GM19025 (cell line): ENCODE measurements at regions not wholly inside any gene's neighbourhood (a gene's known extent, or its start where the extent isn't known, plus 50 kb on each side); places are given as distances from the start of the nearest gene placed in this dataset.

Source experiments
- ATAC-seq: cut with Tn5 transposase; IDR thresholded peaks from one replicate; pipeline ENCODE4 v1.9.1; 2021; ENCODE audit warnings: mild to moderate bottlenecking, low read depth, moderate library complexity; ENCODE audit not compliant: unreplicated experiment

DNA sequence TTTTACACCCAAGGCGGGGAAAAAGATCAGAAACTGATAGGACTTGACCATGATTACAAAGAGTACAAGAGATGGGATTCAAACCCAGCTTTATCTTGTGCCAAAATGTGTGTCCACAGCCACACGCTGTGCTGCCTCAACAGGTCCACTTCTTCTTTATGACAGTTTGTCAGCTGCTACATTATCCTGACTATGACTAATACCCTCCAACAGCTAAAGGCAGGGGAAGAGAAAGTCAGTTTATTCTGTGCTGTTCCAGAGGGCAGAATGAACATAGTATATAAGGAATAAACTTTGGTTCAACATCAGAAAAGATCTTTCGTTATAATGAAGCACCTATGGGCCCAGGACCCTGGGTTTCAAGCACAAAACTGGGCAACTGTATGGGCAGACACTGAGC is 668.2 kb upstream of the TENM4 start:
- no peak for ATAC-seq

DNA sequence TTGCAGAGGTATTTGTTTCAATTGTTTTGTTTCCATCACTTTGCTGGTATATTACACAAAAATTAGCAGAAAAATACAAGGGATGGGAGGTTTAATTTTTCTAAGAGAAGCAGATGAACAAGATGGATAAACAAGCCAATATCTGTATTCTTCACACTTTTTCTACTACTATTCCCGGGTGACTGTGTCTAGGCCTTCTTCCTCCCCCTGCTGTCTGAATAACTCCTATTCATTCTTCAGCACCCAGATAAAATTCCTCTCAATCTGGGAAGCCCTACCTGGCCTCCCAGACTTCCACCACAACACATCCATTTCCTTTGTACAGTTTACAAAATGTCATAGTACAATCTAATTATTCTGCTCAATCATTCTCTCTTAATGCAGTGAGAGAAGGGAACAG is 666.6 kb upstream of the TENM4 start:
- ATAC-seq = no peak

DNA sequence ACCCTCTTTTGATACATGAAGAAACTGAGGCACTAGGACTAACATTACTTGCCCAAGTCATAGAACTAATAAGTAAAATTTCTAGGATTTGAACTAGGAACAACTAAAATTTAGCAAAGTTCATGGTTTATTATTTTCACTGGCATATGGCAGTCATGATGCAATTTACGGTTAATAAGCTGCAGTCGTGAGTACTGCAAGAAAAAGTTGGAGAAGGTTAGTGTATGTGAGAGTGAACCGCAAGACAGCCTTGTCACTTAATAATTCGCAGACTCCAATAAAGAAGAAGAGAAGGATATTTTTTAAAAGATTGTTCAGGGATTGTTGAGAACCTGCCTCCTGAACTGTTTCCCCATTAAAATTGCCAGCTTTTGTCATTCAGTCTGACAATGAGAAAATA is 663.4 kb upstream of the TENM4 start:
- no peak for ATAC-seq

DNA sequence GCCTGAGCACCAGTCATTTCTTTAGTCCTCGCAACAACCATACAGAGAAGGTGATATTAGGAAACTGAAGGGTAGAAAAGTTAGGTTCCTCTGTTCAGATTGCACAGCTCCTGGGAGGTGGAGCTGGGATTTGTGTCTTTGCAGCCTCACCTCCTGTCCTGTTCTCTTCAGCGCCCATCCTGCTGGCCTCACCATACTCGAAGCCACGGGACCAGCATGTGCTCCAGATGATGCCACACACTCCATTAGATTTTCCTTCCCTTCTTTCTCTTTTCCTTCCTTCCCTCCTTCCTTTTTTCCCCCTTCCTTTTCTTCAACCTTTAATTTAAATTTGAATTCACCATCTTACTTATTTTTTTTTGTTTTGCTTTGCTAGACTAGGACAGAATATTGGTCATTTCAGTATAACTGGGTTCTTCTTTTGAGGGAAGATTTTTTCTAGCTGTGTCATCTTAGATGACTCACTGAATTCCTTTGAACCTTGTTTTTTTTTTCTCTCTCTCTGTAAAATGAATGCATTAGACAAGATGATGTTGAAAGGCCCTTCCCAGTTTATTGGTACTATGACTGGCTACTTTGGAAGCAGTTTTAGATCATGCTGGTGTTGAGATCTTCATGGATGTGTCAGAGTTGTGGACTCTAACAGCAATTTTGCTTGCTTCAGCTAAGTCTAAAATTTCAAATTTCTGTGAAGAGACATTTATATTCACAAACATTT is 662.5 kb upstream of the TENM4 start:
- ATAC-seq = no peak

DNA sequence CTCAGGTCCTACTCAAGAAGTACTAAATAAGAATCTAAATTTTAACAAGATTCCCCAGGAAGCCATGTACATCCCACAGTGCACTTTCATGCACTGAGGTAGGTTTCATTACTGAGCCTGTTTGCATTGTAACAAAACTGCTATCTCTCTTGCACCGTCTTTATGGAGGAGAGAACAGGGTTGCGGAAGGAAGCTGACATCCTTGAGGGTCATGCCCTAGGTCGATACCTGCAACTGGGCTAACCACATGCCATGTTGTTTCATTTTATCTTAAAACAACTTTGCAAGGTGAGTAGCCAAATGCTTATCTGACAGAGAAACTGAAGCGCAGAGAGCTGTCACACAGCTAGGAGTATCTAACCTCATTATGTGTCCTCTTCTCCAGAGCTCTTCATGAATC is 656.3 kb upstream of the TENM4 start:
- no peak for ATAC-seq

DNA sequence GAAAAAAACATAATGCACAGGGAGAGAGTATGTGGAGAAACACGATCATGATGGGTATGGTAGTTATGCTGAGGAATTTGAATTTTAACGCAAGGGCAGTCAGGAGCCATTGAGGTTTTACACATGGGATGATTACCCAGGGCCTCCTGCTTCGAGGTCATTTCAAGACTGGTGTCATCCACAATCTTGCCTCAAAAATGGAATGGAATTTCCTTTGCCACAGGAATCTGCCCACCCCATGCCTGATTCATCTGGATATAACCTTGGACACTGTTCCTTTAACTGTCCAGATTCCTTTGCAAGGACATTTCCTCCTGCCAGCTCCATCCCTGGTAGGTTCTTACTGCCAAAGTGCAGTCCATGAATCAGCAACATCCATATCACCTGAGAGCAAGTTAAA is 655.9 kb upstream of the TENM4 start:
- no peak for ATAC-seq

DNA sequence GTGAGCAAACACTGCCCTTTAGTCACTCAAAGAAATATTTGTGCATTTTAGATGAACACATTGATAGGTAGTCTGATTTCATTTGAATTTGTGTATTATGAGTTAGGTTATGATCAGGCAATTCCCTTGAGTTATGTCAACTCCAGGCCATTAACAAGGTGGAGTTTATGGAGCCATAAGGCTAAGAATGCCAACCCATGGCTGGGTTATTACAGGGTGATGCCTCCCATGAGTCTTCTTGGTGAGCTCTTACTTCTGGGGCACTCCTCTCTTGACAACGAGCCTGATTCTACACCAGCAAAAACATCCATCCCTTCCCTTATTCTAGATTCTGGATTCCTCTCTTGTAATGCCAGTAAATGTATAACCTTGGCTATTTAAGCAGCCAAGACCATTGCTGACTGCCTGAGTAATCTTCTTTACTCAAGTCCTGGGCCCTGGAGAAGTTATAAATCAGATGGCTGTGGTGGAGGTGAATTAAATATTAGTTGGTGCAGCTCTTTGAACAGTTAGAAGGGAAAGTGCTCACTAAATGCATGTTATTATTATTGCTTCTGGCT is 645.7 kb upstream of the TENM4 start:
- no peak for ATAC-seq

DNA sequence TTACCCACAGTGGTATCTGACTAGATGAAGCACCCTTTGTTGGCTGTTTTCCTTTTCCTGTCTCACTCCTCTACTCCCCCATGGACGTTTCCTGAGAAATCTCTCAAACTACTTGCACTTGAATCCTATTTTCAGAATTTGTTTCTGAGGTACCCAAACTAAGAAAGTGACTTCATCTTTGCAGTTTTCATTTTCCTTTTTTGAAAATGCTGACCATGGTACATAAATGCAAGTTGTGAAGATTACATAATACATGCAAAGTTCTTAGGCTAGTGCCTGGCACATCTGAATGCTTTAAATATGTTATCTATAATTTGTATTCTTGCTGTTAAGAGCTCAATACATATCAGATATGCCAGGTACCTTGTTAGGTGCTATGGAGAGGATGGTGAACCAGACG is 644.7 kb upstream of the TENM4 start:
- ATAC-seq = no peak

DNA sequence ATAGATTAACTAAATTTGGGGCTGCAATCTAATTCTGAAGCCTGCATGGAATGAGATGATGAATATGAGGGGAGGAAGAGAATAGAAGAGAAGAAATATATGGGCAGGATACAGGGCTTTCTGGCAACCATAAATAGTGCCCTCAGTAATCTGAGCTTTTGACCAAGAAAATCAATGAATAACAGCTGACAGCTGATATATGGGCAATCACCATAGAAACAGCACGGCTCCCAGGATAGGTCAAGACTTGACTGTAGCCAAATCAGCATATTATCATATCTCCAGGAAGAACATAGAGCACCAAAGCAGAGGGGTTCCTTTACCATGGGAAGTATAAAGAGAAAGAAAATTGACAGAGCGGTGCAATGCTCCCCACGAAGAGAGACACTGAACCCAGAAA is 643.8 kb upstream of the TENM4 start:
- ATAC-seq = no peak

DNA sequence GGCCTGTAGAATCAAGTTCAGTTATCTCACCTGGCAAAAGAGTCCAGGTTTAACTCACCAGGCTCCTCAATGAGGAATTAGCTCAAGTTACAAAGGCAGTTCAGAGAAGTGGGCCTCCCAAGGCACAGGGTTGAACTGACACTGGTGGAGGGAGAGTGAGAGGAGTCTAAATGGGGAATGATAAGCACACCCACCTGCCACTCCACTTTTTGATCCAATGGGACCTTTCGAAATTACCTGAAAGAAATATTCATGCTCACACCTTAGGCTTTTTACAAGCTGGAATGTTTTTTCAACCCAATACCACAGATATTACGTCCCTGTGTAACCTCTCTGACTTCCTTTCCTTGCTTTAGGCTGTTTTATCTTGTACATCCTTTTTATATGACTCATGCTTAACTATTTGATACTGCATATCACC is 642.7 kb upstream of the TENM4 start:
- ATAC-seq = no peak

DNA sequence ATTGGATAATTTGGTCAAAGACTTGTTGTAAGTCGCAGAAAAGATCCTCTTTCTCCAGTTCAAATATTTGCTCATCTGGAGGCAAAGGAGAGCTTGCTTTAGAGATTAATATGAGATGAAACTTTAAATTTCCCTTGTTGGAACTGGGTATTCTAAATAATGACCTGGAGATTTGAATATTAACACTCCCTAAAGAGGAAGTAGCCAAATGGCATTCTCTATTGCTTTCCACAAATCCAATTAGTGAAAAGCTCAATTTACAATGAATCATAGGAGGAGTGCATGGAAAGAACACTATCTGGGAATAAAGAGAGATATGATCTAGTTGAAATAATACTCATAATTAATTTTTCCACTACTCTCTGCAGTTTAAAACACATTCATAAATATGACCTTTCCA is 641.6 kb upstream of the TENM4 start:
- no peak for ATAC-seq

DNA sequence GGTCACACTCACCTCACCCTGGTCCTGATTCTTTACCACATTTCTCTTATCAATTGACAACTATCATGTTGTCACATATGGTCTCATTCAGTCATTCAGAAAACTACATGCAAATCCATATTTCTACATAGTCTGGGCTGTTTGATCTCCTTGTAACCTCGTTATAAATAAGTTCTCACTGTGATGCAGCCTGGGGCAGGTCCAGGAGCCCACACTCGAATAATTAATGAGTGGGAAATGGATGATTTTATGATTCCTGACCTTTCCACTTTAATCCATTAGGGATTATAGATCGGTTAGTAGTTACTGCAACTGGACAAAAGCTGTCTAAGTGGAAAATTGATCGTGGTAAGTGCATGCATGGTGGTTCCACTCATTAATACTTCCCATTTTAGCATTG is 636.3 kb upstream of the TENM4 start:
- no peak for ATAC-seq

DNA sequence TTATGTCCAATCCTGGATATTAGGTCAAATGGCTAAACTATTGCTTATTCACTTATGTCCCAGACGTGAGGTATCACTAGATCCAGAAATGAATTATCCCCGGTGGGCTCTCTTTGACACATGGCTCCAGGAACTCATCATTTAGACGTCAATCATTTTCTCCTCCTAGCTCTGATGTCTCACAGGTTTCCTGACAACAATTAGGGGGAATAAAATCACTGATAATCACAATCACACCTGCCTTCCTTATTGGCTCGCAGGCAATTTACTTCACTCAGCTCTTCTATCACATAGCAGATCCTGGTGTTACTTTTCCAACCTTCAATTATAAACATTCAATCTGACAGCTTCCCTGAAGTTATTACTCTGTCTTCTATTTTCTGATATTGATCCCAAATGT is 634.0 kb upstream of the TENM4 start:
- no peak for ATAC-seq

DNA sequence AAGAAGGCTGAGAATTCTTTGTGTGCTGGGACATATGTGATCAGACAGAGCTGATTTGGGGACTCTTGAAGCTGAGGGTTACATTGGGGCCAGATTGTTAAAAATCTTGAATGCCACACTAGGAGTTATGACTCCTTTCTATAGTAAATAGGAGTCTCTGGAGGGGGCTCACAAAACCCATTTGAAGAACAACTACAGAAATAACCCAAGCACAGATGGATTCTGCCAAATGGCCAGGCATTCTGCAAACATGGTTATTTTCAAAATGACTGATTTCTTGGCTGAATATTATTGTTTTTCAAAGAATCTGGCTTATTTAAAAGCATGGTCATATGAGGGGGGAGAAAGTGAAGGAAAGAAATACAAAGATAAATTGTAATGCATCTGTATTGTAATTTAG is 625.5 kb upstream of the TENM4 start:
- ATAC-seq = no peak

DNA sequence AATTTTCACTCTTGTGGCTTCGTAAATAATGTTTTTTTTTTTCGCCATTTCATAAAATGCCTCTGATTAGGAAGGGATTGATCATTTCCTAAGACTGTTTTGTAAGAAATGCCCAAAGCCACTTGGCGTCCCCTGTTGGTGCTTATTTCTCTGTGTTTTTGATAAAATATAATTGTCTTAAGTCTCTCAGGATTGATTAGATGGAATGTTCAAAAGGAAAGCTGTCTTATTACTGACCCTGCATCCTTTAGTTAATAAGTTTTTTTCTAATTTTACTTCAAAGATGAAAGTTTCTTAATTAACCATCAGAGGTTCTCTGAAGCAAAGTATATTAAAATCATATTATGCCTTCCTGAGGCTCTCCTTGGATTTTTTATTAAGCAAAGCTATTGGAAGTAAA is 624.3 kb upstream of the TENM4 start:
- ATAC-seq = no peak

DNA sequence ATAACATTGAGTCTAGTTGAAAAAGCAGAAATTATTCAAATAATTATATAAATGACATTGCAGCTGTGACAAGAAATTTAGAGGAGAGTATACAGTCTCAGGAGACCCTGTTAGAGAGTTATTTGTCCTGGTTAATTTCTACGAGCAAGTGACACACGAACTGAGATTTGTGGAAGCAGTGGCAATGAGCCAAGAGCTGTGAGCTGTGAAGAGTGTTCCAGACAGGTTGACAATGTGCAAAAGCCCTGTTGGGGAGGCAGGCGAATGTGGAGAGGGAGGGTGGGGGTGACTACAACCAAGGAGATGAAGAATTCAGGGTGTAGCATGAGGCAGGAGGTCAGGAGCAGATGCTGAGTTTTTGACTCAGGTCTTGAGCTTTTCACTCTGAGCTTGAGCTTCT is 620.2 kb upstream of the TENM4 start:
- ATAC-seq = no peak

DNA sequence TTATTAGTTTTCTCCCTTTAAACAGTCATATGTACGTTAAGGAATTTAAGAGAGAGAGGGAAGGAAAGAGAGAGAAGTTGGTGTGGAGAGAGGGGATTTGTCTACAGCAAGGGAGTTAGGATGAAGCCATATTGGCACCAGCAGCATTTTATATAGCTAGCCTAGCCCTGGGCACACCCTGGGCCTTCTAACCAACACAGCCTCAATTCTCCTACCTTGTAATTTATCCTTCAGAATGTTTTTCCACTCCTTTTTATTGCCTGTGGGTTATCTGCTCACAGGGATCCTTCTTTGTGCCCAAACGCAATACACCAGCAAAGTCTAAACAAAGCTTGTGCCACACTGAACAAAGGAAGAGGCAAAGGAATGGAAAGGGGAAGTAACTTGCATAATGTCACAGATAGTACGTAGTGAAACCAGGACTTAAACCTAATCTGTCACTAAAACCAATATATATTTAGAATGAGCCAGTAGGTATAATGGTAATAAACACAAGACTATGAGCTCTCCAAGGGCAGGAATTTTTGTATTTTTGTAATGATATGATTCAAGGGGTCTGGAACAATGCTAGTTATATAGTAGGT is 613.8 kb upstream of the TENM4 start:
- ATAC-seq = no peak

DNA sequence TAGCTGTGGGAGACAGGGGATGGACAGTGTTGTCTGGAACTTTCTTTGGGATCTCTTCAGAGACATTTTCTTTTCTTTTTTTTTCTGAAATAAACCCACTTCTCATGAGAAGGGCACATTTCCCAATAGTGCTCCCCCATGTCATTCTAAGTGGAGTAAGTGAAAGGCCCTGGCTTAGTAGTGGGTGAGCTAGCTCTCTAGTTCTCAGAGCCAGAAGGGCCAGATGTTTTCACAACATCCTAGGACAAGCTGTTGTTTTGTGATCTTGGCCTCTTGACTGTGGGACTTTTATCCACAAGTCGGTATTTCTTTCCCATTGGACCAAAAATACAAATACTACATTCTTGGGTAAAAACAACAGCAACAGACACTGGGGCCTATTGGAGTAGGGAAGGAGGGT is 607.7 kb upstream of the TENM4 start:
- no peak for ATAC-seq

DNA sequence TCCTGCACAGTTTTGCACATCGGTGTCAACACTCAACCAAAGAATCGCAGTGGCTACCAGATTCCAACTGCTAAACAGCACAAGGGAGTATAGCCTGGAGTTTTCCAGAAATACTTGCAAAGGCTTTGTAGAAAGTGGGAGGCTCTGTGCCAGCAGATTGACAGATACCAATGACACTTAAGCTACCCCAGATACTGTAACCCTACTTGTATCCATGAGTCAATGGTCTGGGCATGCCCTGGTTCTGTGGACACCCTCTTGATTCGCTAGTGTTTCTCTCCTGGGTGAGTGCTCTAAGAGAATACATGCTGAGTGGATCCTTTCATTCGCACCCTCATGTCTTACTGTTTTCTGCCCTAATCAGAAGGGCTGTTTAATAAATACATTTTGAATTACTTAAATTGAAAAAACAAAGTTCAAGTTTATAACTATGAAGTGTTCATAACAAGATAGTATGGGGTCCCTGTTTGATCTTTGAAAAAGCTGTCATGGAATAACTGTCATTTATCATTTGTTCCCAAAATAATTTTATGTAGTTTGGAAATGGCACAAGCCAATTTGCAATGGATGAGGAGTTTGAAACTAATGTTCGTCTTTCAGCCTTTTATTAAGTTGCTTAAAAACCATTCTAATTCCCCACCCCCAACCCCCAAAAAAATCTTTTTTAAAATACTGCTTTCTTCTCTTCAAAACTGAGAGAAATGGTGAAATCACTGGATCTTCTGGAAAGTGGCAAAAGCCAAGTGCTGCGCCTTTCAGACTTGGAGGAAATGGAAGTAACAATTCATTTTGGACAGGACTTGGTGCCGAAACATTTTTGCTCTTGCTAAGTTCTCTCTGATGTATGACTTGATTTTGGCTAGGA is 600.5 kb upstream of the TENM4 start:
- no peak for ATAC-seq

DNA sequence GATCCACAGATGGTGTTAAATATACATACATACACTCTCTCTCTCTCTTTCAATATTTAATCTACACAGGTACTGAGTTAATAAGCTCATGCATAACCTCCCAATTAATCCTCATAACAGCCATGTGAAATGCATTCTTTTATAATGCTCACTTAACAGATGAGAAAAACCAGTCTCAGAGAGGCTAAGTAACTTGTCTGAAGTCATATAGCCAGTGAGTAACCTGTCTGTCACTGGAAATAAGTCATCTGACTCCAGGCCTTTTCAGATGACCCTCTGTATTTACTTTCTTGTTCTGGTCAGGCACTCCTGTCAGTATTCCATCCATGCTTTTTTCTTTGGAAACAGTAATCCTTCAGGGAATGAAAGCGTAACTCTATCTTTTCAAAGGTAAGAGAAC is 594.0 kb upstream of the TENM4 start:
- no peak for ATAC-seq

DNA sequence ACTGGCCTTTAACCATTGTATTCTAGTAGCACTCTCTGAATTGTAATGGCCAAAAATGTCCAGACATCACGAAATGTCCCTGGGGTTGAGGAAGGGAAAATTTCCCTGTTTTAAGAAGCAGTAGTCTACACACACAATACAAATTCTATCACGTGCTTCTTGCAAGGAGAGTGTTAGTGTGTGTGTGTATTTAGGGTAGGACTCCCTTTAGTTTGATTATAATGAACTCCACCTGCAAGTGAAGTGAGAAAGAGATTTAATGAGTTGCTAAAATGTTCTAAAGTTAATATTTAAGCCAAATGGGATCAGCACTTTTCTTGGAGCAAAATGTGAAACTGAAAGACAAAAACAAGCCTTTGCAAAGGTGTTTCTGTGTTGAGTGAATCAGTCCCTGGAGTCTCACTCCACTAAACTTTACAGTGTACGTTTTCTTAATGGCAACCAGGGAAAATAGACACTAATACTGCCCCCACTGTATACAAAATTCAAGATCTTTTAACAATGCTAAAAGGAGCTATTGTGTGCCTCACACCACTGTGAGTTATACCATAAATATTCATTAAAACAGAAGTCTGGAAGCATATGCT is 590.3 kb upstream of the TENM4 start:
- no peak for ATAC-seq
